Skin epidermis (tissue), 12 donors: ENCODE measurements at regions not wholly inside any gene's neighbourhood (a gene's known extent, or its start where the extent isn't known, plus 50 kb on each side); places are given as distances from the start of the nearest gene placed in this dataset.
A peak's percentile ranks its signal among the peaks of the same experiment; 100 is the strongest.
"Not testable (repeated sequence)": the region's sequence is repeated elsewhere in the genome, so short reads cannot be mapped to it uniquely, and the experiment has no call there.

Experiments
- H3K27ac ChIP-seq, 21 experiments: fragments of 200-600 bp; sonication (generic) in 11 of 21; one replicate each; pipeline ENCODE4 v1.5.0; 2020; ENCODE audit warnings: mild to moderate bottlenecking in 3 of 21, inconsistent platforms in 2 of 21, moderate library complexity in 2 of 21
- H3K4me3 ChIP-seq, 7 experiments: fragments of 200-600 bp; sonication (generic) in 2 of 7; one replicate each; pipeline ENCODE4 v1.5.0; 2020; ENCODE audit warnings: inconsistent platforms in 2 of 7, mild to moderate bottlenecking in 2 of 7, moderate library complexity in 1 of 7

DNA sequence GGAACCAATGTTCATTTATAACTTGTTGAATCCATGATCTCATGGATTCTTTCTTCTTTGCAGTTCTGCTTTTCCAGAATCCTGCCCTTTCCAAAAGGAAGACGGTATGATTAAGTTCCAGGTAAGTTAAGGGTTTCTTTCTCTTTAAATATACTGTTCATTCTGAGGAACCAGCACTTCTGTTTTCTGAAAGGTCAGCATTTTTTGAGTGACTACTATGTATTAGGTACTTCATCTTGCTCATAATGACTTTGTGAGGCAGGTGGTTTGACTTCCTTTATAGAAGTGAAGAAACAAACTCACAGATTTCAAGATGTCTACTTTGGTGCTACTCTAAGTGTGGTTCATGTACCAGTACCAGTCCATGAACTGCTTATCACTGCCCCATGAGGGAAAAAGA, 107.4 kb upstream of the GPR39 start:
- H3K27ac ChIP-seq, result not testable (repeated sequence)

DNA sequence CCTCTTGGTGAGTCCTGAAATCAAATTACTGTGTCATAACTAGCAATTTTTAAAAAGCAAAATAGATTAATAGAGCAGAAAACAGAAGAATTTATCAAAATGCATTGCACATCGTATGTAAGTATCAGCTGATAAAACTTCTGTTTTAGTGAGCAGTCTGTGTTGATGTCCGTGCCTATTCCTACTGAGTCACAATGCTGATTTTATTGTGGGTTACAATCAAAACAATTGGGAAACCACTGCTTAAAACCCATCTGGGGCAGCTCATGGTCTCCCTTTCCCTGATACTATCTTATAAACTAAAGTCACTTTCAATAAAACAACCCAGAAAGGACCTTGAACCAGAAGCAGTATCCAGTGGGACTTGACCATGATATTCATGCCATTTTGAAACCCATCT, 101.1 kb upstream of the GPR39 start:
- H3K27ac ChIP-seq, H3K4me3 ChIP-seq: not testable (repeated sequence)

More for the DNA sequence above, 107.4 kb upstream of the GPR39 start:
- not testable (repeated sequence) for H3K4me3 ChIP-seq

DNA sequence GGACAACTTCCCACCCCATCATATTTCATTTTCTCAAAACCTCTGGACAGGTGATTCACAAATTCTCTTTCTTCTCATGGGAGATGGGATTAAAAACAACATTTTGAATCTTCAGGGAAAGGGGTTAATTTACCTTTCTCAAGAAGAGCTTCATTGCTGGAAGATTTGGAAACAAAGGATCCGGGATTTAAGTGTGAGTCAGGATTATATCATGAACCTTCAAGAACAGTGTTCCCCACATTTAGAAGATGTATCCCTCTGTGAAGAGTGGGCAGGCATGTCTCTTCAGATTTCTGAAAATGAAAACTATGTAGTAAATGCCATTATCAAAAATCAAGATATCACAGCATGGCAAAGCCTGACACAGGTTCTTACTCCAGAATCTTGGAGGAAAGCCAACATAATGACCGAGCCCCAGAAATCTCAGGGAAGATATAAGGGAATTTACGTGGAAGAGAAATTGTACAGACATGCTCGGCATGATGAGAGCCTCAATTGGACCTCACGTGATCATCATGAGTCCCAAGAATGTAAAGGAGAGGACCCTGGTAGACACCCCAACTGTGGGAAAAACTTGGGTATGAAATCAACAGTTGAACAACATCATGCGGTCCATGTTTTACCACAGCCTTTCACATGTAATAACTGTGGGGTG, 99.5 kb upstream of the GPR39 start:
- H3K4me3 ChIP-seq, H3K27ac ChIP-seq: not testable (repeated sequence)

DNA sequence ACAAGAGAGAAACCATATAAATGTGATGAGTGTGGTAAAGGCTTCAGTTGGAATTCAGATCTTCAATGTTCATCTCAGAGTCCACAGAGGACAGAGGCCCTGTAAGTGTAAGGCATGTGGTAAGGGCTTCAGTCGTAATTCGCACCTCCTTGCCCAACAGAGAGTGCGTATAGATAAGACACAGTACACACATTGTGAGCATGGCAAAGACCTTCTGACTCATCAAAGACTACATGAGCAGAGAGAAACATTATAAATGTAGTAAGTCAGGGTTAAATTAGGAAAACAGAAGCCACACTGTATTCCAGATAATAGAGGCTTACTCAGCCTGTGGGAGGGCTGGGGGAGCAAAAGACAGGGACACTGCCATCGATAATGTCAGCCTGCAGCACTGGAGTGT, 98.1 kb upstream of the GPR39 start:
- not testable (repeated sequence) for H3K4me3 ChIP-seq, H3K27ac ChIP-seq

DNA sequence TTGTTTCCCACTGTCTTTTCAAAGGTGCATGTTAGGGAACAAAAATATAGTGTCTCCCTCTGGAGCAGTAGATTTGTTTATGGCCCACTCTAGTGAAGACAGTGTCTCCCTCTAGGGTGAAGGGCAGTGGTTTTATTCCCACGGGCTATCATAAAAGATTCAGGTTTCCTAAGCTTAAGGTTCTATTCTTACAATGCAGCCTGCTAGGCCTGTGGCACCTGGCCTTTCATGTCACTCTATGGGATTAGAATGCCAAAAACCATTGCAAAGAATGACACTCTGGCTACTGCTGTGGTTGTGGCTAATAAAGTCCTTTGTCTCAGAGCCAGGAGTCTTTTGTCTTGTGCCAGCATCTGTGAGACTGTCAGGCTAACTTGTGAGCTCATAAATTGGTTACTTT, 92.6 kb upstream of the GPR39 start:
- H3K27ac ChIP-seq, H3K4me3 ChIP-seq: not testable (repeated sequence)

DNA sequence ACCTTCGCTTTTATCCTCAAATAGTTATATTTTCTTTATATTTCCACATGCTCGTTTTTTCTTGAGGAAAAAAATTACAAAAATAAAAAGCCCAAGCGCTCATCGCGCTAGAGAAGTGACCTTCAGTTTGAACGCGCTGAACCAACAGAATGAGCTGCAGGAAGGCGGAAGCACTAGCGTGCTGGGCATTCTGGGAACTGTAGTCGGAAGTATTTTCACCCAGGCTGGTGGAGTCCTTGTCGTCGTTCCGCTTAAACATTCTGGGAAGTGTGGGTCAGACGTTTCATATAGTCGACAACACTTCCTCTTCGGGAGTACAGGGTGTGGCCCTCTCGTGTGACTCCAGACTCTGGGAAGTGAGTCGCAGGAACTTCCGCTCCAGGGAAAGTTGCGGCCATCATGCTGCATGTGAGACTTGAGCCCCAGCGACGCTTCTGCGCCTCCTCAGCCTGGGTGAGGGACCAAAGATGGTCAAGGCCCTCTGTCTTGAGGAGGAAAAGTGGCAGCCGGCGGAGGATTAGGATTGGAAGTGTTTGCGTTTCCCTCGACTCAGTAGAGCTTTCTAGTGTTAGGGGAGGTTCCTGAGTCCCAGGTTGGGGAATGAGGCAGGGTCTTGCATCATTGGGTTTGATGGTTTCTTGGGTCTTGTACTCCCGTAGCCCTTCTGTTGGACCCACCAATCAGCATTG, 84.1 kb upstream of the GPR39 start:
- not testable (repeated sequence) for H3K27ac ChIP-seq, H3K4me3 ChIP-seq

DNA sequence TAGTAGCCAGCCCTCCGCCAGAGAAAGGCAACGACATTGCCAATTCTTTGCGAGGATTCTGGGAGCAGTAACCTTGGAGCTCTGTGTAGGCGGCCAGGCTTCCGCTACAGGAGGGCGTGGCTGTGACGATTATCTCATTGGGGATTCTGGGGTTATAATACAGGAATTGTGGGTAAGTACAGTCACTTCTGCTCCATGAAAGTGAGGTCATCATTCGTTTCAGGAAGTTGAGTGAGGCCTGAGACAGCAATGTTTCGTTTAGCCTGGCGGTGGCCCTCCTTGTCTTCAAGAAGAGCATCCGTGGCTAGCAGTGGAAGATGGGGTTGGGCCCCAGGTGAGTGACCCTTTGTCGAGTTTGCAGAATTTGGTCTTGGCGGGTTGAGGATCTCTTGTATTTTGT, 79.5 kb upstream of the GPR39 start:
- not testable (repeated sequence) for H3K27ac ChIP-seq, H3K4me3 ChIP-seq

DNA sequence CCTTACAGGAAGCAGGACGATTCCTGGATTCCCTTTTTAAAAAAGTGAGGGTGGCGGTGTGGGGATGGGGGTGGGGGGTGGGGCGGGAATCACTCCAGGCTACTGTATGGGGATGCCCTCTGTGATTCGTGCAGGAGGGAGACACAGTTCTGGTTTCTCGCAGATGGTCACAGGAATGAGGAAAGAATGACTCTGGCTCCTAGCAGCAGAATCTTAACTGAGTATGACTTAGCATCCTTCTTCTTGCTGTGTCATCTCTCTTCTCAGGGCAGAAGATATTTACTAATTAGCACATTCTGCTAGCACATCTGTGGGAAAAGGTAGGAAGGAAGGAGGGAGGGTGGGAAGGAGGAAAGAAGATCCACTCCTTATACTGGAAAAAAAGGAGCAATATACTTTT, 78.8 kb upstream of the GPR39 start:
- H3K27ac ChIP-seq, H3K4me3 ChIP-seq: not testable (repeated sequence)

DNA sequence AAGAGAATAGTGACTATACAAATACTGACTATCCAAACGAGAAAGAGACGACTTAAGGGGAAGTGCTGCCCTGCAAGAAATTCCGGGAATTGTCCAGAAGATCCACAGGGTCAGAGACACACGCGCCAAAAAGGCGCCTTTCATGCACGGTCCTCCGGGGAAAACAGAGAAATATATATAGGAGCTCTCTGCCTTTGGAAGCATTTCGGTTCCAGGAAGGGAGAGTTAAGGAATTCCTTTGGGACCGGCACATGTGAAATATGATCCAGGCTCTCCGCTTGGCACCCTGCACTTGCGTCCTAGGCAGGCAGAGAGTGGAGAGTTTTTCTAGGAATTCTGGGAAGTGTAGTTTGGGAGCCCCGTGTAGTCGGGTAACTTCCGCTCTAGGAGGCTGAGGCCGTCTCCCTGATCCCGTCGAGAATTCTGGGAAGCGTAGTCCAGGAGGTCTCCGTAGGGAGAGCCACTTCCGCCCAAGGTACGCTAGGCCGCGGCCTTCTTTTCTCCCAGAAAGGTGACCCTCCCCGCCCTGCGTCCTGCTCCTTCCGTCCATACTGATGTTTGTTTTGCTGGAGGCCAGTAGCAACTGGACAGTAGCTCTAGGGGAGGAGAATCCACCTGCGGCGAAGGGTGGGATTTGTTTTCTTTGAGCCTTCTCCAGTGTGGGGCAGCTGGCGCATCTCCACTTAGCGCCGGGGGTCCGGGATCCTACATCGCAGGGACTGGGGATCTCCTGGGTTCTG, 69.4 kb upstream of the GPR39 start:
- Histone ChIP-seq H3K4me3 (peak overlapping the region; percentile 17 to 47 (median 30)), H3K27ac (peak overlapping the region in 20 of 21 experiments; percentile 13 to 86 (median 76))

DNA sequence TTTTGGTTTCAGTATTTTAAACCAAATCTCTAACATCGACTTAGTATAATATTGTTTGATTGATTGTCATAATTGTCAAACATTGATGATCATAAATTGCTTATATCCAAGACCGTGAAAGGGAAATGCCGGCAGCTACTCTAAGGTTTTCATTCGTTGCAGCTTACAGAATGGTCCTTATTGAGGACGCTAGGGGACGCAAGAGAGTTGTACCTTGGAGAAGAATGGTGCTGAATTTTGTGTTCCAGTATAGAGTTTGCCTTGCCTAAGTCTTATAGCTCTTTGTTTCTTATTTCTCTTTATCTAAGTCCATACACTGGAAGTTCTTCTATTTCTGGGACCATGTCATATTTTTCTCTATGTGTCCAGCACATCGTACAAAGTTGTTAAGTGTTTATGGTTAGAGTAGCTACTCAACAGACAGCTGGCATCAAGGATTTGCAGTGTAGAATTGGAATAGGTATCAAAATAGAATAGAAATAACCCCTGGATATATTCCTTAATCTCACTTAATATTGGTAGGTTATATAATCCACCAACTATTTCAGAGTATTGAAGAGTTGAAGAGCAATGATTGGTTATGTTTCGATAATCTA, 67.4 kb upstream of the GPR39 start:
- H3K27ac ChIP-seq, H3K4me3 ChIP-seq: not testable (repeated sequence)

DNA sequence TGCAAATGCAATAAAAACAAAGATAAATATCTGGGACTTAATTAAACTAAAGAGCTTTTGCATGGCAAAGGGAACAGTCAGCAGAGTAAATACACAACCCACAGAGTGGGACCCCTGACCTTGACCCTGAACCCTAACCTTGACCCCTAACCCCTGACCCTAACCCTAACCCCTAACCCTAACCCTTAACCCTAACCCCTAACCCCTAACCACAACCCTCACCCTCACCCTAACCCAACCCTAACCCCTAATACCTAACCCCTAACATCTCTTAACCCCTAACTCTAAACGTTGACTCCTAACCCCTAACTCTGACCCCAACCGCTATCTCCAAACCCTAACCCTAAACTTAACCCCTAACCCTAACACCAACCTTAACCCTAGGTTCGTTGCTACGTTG, 64.9 kb upstream of the GPR39 start:
- H3K27ac ChIP-seq, result not testable (repeated sequence)

DNA sequence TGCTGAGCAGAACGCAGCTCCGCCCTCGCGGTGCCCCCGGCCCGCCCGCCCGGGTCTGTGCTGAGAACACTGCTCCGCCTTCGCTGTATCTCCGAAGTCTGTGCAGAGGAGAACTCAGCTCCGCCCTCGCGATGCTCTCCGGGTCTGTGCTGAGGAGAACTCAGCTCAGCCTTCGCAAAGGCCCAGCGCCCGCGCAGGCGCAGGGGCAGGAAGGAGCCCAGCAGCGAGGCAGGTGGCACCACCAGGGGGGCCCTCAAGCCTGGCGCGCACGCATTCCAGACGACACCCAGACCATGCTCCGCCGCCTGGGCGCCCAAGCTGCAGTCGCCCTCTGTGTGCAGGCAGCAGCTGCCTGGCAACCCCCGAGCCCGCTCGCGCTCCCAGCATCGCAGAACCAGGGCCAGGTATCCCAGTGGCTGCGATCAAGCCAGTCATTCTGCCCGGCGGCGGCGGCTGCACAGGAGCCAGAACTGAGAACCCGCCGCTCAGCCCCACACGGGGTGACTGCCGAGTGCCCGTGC, 64.1 kb upstream of the GPR39 start:
- H3K4me3 ChIP-seq, result peak overlapping the region; percentile 20 to 42 (median 30)
- H3K27ac ChIP-seq, result not testable (repeated sequence)

More for the DNA sequence above, 64.9 kb upstream of the GPR39 start:
- H3K4me3 ChIP-seq, result not testable (repeated sequence)

DNA sequence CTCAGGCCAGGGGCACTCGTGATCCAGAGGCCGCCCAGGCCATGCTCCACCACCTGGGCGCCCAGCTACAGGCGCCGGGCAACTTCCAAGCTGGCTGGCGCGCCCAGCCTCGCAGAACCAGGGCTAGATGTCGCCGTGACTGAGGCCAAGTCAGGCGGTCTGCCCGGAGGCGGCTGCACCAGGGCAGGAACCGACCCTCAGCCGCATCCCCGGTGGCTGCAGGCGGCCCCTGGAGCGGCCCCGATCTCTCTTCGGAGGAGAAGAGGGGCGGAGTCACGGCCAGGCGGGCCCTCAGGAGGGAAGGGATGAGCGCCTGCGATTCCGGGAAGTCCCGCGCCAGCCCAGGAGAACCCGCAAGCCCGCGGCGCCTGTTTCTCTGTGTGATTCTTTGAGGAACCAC, 63.2 kb upstream of the GPR39 start:
- peak overlapping the region; percentile 16 to 42 (median 30) for H3K4me3 ChIP-seq
- H3K27ac ChIP-seq, result not testable (repeated sequence)

DNA sequence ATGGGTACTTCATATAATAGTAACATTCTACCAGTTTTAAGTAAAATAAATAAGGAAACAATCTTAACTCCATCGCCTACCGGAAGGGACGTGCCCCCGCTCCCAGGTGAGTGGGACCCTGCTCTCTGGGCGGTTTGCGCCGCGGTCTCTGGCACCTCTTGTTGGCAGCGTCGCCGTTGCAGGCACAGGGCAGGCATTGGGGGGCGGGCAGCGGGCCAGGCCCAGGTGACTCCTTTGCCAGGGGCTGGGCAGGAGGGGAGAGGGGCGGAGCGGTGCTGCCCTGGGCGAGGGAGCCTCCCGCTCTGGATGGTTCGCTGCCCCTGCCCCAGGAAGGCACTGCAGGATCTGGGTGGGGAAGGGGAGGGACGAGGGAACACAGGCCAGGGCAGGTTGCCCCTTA, 55.6 kb upstream of the GPR39 start:
- not testable (repeated sequence) for H3K27ac ChIP-seq, H3K4me3 ChIP-seq

DNA sequence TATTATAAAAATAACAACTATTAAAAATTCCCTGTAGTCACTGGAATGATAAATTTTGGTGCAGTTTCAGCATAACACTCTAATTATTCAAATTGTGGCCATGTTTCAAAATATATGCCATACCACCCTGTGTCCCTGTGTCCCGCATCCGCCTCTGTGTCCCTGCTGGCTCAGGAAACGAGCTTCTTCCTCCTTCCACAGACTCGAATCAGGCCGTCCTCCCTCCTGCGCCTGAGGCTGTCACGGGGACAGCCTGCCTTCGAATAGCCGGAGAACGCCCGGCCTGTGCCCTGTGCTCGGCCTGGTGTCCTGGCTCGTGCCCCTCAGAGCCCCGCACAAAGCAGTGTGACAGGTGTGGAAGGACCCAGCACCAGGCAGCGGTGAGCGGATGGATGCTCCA, 55.1 kb upstream of the GPR39 start:
- H3K27ac ChIP-seq, H3K4me3 ChIP-seq: not testable (repeated sequence)

DNA sequence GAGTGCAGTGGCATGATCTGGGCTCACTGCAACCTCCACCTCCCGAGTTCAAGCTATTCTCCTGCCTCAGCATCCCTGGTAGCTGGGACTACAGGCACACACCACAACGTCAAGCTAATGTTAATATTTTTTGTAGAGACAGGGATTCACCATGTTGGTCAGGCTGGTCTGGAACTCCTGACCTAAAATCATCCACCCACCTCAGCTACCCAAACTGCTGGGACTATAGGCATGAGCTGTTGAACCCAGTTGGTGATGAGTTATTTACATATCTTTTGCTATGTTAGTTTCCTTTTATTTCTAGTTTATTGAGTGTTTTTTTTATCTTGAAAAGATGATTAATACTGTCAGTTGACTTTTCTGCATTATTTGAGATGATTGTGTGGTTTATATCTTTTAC, 53.3 kb upstream of the GPR39 start:
- not testable (repeated sequence) for H3K27ac ChIP-seq, H3K4me3 ChIP-seq

DNA sequence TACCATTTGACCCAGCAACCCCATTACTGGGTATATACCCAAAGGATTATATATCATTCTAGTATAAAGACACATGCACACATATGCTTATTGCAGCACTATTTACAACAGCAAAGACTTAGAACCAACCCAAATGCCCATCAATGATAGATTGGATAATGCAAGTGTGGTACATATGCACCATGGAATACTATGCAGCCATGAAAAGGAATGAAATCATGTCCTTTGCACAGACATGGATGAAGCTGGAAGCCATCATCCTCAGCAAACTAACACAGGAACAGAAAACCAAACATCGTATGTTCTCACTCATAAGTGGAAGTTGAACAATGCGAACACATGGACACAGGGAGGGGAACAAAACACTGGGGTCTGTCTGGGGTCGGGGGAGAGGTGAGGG, 50.6 kb upstream of the GPR39 start:
- not testable (repeated sequence) for H3K27ac ChIP-seq, H3K4me3 ChIP-seq

DNA sequence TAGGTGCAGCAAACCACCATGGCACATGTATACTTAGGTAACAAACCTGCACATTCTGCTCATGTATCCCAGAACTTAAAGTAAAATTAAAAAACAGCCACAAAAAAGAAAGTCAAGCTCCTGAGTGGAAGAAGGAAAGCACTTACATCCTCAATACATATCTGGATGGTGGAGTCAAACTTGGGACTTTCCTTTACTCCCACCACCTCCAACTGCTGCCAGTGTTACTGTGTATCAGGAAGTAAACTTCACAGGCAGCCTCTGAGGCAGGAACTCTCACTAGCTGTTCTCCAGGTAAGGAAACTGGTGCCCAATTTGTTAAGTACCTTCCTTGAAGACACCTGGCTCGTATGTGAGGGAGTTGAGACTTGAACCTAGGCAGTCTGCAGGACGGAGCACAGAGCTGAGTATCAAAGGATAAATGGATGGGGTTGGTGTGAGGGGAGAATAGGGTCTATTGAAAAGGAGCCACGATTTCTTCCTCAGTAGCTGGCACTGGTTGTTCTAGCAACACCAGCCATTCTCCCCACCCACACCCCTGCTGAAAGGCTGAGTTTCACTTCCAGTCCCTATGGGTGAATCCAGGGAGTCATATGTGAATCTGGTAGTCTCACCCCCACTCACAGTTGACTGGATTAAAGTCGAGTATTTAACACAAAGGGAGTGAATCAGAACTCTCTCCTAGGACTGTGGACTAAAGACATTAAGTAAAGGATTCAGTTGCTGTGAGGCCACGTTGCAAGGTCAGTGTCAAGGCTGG, 50.0 kb upstream of the GPR39 start:
- no peak overlapping the region for H3K4me3 ChIP-seq
- H3K27ac ChIP-seq, result no peak overlapping the region
